DOHH2 (cell line): ENCODE measurements at regions not wholly inside any gene's neighbourhood (a gene's known extent, or its start where the extent isn't known, plus 50 kb on each side); places are given as distances from the start of the nearest gene placed in this dataset.

Experiments used
- CTCF ChIP-seq: fragments of 200-600 bp; sonication (generic); IDR thresholded peaks from one replicate; pipeline ENCODE4 v1.5.1; 2014; ENCODE audit warnings: antibody characterized with exemption, mild to moderate bottlenecking, low read depth, low read length; ENCODE audit not compliant: poor library complexity, severe bottlenecking
- EZH2phosphoT487 ChIP-seq: fragments of 200-600 bp; sonication (generic); IDR thresholded peaks from 2 replicates; pipeline ENCODE4 v1.6.1; 2017; ENCODE audit warnings: borderline replicate concordance, mild to moderate bottlenecking, antibody characterized with exemption, low read length, moderate library complexity, mixed read lengths

DNA sequence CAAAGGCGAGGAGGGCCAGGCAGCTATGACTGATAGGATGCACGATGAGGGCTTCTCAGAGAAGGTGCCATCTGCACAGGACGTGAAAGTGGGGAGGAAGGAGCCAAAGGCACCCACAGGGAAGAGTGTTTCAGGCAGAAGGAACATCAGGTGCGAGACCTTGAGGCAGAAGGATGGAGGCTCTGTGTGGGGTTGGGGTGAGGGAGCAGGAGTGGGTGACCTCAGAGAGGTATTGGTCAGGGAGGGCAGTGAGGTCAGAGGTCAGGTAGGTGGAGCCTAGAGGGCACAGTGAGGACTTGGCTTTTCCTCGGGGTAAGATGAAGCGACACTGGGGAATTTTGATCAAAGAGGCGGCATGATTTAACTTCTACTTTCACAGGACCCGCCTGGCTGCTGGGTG, 64.7 kb upstream of the XPA start:
- TF ChIP-seq CTCF: no peak
- TF ChIP-seq EZH2phosphoT487: no peak
